NT2/D1 (cell line): ENCODE measurements at regions not wholly inside any gene's neighbourhood (a gene's known extent, or its start where the extent isn't known, plus 50 kb on each side); places are given as distances from the start of the nearest gene placed in this dataset.

Experiments used
- DNase-seq: peaks from one replicate; pipeline ENCODE4 v3.0.0-alpha.2; 2011; ENCODE audit warnings: low read depth, low spot score
- H3K27me3 ChIP-seq: 2 replicates; pipeline ENCODE4 v1.6.0; 2011; ENCODE audit warnings: mild to moderate bottlenecking; ENCODE audit not compliant: insufficient read length, insufficient read depth
- H3K36me3 ChIP-seq: 2 replicates; pipeline ENCODE4 v1.6.1; 2011; ENCODE audit warnings: mild to moderate bottlenecking, low read length, mixed read lengths; ENCODE audit not compliant: insufficient read depth, insufficient read length
- H3K4me1 ChIP-seq: 2 replicates; pipeline ENCODE4 v1.5.1; 2011; ENCODE audit not compliant: insufficient read depth, insufficient read length
- H3K4me3 ChIP-seq: 2 replicates; pipeline ENCODE4 v1.5.1; 2011; ENCODE audit warnings: low read depth; ENCODE audit not compliant: insufficient read length
- H3K9ac ChIP-seq: 2 replicates; pipeline ENCODE4 v1.6.0; 2011; ENCODE audit warnings: low read depth; ENCODE audit not compliant: insufficient read length
- H3K9me3 ChIP-seq: 2 replicates; pipeline ENCODE4 v1.5.1; 2011; ENCODE audit warnings: mild to moderate bottlenecking, low read length; ENCODE audit not compliant: insufficient read depth
- SUZ12 ChIP-seq: IDR thresholded peaks from 2 replicates; pipeline ENCODE4 v1.6.1; 2011; ENCODE audit not compliant: insufficient read length, insufficient read depth; ENCODE audit errors: extremely low read depth
- YY1 ChIP-seq: IDR thresholded peaks from 2 replicates; pipeline ENCODE4 v1.6.1; 2011; ENCODE audit not compliant: insufficient read length, insufficient read depth
- ZNF274 ChIP-seq: IDR thresholded peaks from 2 replicates; pipeline ENCODE4 v1.6.1; 2011; ENCODE audit warnings: mild to moderate bottlenecking, low read depth, low read length

DNA sequence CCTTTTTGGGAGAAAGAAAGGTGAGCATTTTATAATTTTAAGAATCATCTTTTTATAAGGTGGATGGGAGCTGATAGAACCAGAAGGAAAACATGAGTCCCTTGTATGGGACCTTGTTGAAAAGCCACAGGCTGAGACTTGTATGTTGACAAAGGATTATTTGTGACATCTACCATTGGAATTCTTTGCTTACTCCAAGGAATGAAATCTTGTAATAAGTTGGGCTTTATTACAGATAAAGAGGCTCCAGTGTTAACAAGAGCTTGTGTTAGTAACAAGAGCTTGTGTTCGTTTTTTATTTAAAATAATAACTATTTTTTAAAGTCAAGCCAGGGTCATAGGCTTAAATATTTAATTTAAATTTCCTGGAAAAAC lies 201.1 kb upstream of the CHRM3 start:
- Histone ChIP-seq H3K9ac (no peak overlapping the region), H3K27me3 (no peaks in the 10 kb centered on the region), H3K9me3 (no peaks in the 10 kb centered on the region), H3K4me3 (no peak overlapping the region), H3K36me3 (no peaks in the 10 kb centered on the region), H3K4me1 (no peaks in the 10 kb centered on the region)
- DNase-seq, result no peak
- no peak for TF ChIP-seq ZNF274
- no peak for TF ChIP-seq YY1
- TF ChIP-seq SUZ12, result no peak

DNA sequence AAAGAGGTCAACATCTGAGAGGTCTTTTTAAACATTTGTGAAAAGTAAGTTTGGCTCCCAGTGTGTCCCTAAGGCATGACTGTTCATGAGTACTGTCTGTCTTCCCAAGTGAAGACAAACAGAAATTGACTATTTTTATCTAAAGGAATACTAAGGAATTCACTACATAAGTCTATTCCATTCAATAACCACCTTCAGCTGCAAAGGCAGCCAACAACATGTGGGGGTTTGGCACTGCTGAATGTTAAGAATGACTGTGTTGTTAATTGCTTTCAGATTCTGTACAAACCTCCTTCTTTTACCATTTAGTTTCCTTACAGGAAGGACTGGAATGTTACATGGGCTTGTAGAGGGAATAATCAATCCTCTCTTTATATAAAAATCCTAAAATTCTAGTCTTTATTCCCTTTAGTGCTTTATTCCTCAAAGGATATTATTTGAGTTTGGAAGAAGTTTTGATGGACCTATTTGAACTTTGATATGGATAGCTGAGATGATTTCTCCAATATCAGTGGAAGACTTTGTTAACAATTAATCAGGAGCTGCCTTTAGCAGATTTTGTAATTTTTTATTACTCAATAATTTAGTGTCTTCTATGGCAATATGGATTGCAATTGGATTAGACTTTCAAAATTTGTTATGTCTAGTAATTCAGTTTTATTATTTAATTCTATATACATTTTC lies 201.7 kb upstream of the CHRM3 start:
- H3K9me3 ChIP-seq, result no peaks in the 10 kb centered on the region
- H3K27me3 ChIP-seq, result no peaks in the 10 kb centered on the region
- no peak for DNase-seq
- no peak overlapping the region for H3K4me3 ChIP-seq
- H3K36me3 ChIP-seq, result no peaks in the 10 kb centered on the region
- H3K9ac ChIP-seq, result no peak overlapping the region
- H3K4me1 ChIP-seq, result no peaks in the 10 kb centered on the region
- no peak for TF ChIP-seq SUZ12
- no peak for TF ChIP-seq ZNF274
- TF ChIP-seq YY1, result no peak

DNA sequence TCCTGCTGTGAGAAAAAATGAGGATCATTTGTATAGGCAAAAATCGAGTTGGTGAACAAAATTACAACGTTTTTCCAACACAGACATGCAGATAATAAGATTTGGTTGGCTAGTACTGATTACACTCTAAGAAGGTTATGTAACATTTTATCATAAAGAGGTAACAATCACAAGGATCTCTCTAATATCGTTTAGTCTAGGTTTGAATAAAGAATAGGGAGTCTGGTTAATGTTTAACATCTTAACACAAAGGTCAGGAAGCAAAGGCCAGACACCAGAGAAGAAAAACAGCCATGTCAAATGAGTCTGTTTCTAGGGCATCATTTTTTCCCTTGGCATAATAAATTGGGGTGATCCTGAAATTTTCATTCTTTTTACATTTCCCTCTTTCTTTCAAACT lies 207.4 kb upstream of the CHRM3 start:
- no peaks in the 10 kb centered on the region for H3K36me3 ChIP-seq
- no peaks in the 10 kb centered on the region for H3K9me3 ChIP-seq
- H3K9ac ChIP-seq, result no peak overlapping the region
- DNase-seq, result no peak
- no peak for TF ChIP-seq ZNF274
- no peak for TF ChIP-seq SUZ12
- no peak for TF ChIP-seq YY1
- H3K27me3 ChIP-seq, result no peaks in the 10 kb centered on the region
- no peaks in the 10 kb centered on the region for H3K4me1 ChIP-seq
- no peak overlapping the region for H3K4me3 ChIP-seq

- TF ChIP-seq YY1, result no peak
- TF ChIP-seq ZNF274, result no peak
- TF ChIP-seq SUZ12, result no peak
- Histone ChIP-seq H3K9me3 (no peaks in the 10 kb centered on the region), H3K36me3 (no peaks in the 10 kb centered on the region), H3K4me1 (no peaks in the 10 kb centered on the region), H3K9ac (no peak overlapping the region), H3K27me3 (no peaks in the 10 kb centered on the region), H3K4me3 (no peak overlapping the region)
- DNase-seq, result no peak
Measured at GRCh38 chr1:239174880-239175279, 211.5 kb upstream of the CHRM3 start.

DNA sequence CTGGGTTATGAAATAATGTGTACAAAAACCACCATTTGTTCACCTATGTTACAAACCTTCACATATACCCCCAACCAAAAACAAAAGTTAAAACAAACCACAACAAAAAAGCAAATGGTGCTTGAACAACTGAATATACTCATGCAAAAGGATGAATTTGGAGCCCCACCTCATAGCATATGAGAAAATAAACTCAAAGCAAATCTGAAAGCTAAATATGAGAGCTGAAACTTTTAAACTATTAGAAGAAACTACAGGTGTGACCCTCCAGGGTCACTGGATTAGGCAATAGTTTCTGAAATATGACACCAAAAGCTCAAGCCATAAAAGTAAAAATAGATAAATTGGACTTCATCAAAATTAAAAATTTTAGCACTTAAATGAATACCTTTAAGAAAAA lies 215.5 kb upstream of the CHRM3 start:
- Histone ChIP-seq H3K9ac (no peak overlapping the region), H3K4me1 (no peaks in the 10 kb centered on the region), H3K9me3 (no peaks in the 10 kb centered on the region), H3K36me3 (no peaks in the 10 kb centered on the region), H3K27me3 (no peaks in the 10 kb centered on the region), H3K4me3 (no peak overlapping the region)
- DNase-seq, result no peak
- no peak for TF ChIP-seq ZNF274
- no peak for TF ChIP-seq SUZ12
- TF ChIP-seq YY1, result no peak

DNA sequence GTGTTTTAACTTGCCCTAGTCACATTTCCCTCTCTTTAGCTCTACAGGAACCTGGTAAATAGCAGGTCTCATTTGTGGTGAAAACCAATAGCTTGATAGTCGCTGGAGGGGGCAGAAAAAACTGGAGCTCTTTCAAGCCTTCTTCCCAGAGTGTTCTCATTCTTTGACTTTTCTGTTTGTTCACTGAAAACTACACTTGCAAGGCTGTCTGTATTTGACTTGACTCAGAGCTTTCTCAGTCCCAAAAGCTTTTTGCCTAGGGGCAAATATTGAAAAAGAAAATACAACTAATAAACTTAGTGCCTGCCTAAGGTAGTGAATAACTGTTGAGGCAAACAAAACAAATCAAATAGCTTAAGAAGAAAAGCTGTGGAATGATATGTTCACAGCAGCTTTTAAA lies 217.1 kb upstream of the CHRM3 start:
- Histone ChIP-seq H3K9me3 (no peaks in the 10 kb centered on the region), H3K9ac (no peak overlapping the region)
- DNase-seq, result no peak

DNA sequence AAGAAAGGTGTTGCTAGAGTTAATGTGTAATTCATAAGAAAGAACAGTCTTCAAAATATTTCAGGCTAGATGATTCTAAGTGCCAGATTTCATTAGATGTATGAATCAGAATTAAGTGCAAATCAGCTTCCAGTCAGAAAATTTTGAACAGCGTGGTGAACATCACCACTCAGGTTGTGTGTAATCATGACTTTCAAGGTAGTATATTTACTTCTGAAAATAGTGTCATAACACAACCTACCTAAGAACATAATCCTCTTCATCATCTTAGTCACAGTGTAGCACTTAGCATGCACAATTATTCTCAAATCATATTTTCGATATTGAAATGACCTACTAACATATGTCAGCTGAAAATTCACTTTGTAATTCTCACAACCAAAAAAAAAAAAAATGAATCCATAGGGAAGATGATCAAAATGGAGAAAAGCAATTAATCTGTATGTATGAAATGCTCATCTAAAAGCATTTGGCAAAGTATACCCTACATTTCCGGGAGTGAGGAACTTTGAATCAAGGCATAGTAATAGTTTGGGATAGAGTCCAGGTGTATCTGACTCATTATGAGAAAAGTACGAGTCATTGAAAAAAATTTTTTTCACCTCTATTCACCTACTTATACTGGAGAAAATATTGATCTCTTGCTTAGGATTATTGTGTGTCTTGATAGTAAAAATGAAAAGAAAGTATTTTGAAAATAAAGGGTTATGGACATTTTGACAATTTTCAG lies 221.8 kb upstream of the CHRM3 start:
- no peak for DNase-seq
- no peak for TF ChIP-seq YY1
- TF ChIP-seq SUZ12, result no peak
- TF ChIP-seq ZNF274, result no peak
- Histone ChIP-seq H3K4me3 (no peak overlapping the region), H3K27me3 (no peaks in the 10 kb centered on the region), H3K9ac (no peak overlapping the region), H3K9me3 (no peaks in the 10 kb centered on the region), H3K4me1 (no peaks in the 10 kb centered on the region), H3K36me3 (no peaks in the 10 kb centered on the region)

More for the DNA sequence above, 217.1 kb upstream of the CHRM3 start:
- H3K4me1 ChIP-seq, result no peaks in the 10 kb centered on the region
- H3K27me3 ChIP-seq, result no peaks in the 10 kb centered on the region
- TF ChIP-seq YY1 (no peak), ZNF274 (no peak), SUZ12 (no peak)
- no peak overlapping the region for H3K4me3 ChIP-seq
- H3K36me3 ChIP-seq, result no peaks in the 10 kb centered on the region
